HCT116 (cell line): ENCODE measurements at regions not wholly inside any gene's neighbourhood (a gene's known extent, or its start where the extent isn't known, plus 50 kb on each side); places are given as distances from the start of the nearest gene placed in this dataset.

Experiments
- ATAC-seq: fragments of 200-7000 bp; cut with Tn5 transposase; 2 replicates; pipeline ENCODE4 v1.9.1; 2020; ENCODE audit warnings: mild to moderate bottlenecking, moderate library complexity
- BruUV-seq: library from RNA; stranded (reverse); fragments of 400-500 nt; replicated peaks from 2 replicates; lab custom pipeline; 2021; lab: Mats Ljungman, UMichigan
- CTCF ChIA-PET: fragments of 300-600 bp; sonication (Branson Sonifier 250); formaldehyde crosslinking; loops from one replicate; lab custom pipeline; 2021; ENCODE audit warnings: antibody characterized with exemption; lab: Charles Lee
- POLR2A ChIA-PET: fragments of 300-600, 350-600 bp; sonication (Branson Sonifier 250); formaldehyde crosslinking; loops from one replicate; lab custom pipeline; 2021; ENCODE audit warnings: antibody characterized with exemption; lab: Charles Lee
- RAD21 ChIA-PET, 2 experiments: fragments of 300-600 bp; sonication (Branson Sonifier 250); formaldehyde crosslinking; loops; one replicate each; lab custom pipeline; 2023; ENCODE audit warnings: low total read pairs in 2 of 2; ENCODE audit not compliant: uncharacterized antibody in 2 of 2, unreplicated experiment in 2 of 2, low non-redundant PET in 1 of 2; lab: Charles Lee
- DNase-seq: peaks from one replicate; pipeline ENCODE4 v3.0.0-alpha.2; 2010; ENCODE audit warnings: low read depth, low spot score
- H2AFZ ChIP-seq: fragments of 200-600 bp; shearing (Covaris generic), sonication (generic); 2 replicates; pipeline ENCODE4 v1.6.1; 2017; ENCODE audit warnings: low read depth, mixed run types, mixed read lengths, antibody characterized with exemption, low read length; ENCODE audit not compliant: poor library complexity, severe bottlenecking
- H3K27ac ChIP-seq: 2 replicates; pipeline ENCODE4 v1.5.1; 2012; ENCODE audit warnings: low read depth, low read length
- H3K27me3 ChIP-seq: fragments of 200-600 bp; sonication (generic); 2 replicates; pipeline ENCODE4 v1.6.1; 2016; ENCODE audit warnings: mixed run types, low read length, mixed read lengths; ENCODE audit not compliant: insufficient read depth
- H3K36me3 ChIP-seq, 2 experiments: fragments of 200-500 bp in 1 of 2; fragments of 200-600 bp in 1 of 2; sonication (Bioruptor generic) in 1 of 2; sonication (generic) in 1 of 2; 2 replicates each; pipeline versions ENCODE4 v1.5.1 to v1.6.1; 2014 to 2016; ENCODE audit warnings: low read length in 2 of 2, inconsistent platforms in 1 of 2, mixed read lengths in 1 of 2, mixed run types in 1 of 2; ENCODE audit not compliant: insufficient read depth in 2 of 2, control insufficient read depth in 1 of 2
- H3K4me1 ChIP-seq, 2 experiments: fragments of 200-600 bp in 1 of 2; sonication (generic) in 1 of 2; 2 replicates each; pipeline versions ENCODE4 v1.5.1 to v1.6.1; 2012 to 2017; ENCODE audit warnings: low read length in 2 of 2, inconsistent platforms in 1 of 2, mild to moderate bottlenecking in 1 of 2, mixed read lengths in 1 of 2, mixed run types in 1 of 2, moderate library complexity in 1 of 2; ENCODE audit not compliant: insufficient read depth in 2 of 2, control insufficient read depth in 1 of 2
- H3K4me2 ChIP-seq: fragments of 200-600 bp; sonication (generic); 2 replicates; pipeline ENCODE4 v1.6.1; 2017; ENCODE audit warnings: mixed run types, low read length, mixed read lengths
- H3K4me3 ChIP-seq, 2 experiments: fragments of 200-600 bp in 1 of 2; sonication (generic) in 1 of 2; replicated peaks in 1 of 2; 2 replicates each; pipeline ENCODE4 v1.5.1; 2011 to 2016; ENCODE audit warnings: low read length in 2 of 2, control low read depth in 1 of 2, low read depth in 1 of 2, mild to moderate bottlenecking in 1 of 2, mixed read lengths in 1 of 2, mixed run types in 1 of 2
- H3K79me2 ChIP-seq: fragments of 200-600 bp; sonication (generic); 2 replicates; pipeline ENCODE4 v1.6.1; 2017; ENCODE audit warnings: mild to moderate bottlenecking, mixed run types, low read length, moderate library complexity, mixed read lengths; ENCODE audit not compliant: insufficient read depth
- H3K9ac ChIP-seq: fragments of 200-600 bp; sonication (generic); 2 replicates; pipeline ENCODE4 v1.6.1; 2016; ENCODE audit warnings: low read length, mixed read lengths
- H3K9me2 ChIP-seq: fragments of 200-600 bp; sonication (generic), shearing (Covaris generic); 2 replicates; pipeline ENCODE4 v1.6.1; 2017; ENCODE audit warnings: mixed run types, mild to moderate bottlenecking, moderate library complexity; ENCODE audit not compliant: insufficient read depth
- H3K9me3 ChIP-seq, 2 experiments: fragments of 200-500 bp in 1 of 2; fragments of 200-600 bp in 1 of 2; sonication (Bioruptor generic) in 1 of 2; sonication (generic) in 1 of 2; 2 replicates each; pipeline ENCODE4 v1.6.1; 2014 to 2017; ENCODE audit warnings: low read length in 2 of 2, mixed read lengths in 2 of 2, inconsistent platforms in 1 of 2, low read depth in 1 of 2, mild to moderate bottlenecking in 1 of 2, mixed run types in 1 of 2, moderate library complexity in 1 of 2; ENCODE audit not compliant: control insufficient read depth in 1 of 2, insufficient read depth in 1 of 2
- H4K20me1 ChIP-seq: fragments of 200-600 bp; sonication (generic), shearing (Covaris generic); 2 replicates; pipeline ENCODE4 v1.6.1; 2017; ENCODE audit warnings: mixed run types, mild to moderate bottlenecking, moderate library complexity; ENCODE audit not compliant: insufficient read depth
- ATF3 ChIP-seq: IDR thresholded peaks from 2 replicates; pipeline ENCODE4 v1.6.1; 2012
- CBX3 ChIP-seq: IDR thresholded peaks from 2 replicates; pipeline ENCODE4 v1.6.1; 2012; ENCODE audit warnings: low read depth
- CEBPB ChIP-seq: IDR thresholded peaks from 2 replicates; pipeline ENCODE4 v1.6.1; 2012; ENCODE audit warnings: low read depth
- EGR1 ChIP-seq: IDR thresholded peaks from 2 replicates; pipeline ENCODE4 v1.6.1; 2012; ENCODE audit warnings: low read depth
- ELF1 ChIP-seq: IDR thresholded peaks from 2 replicates; pipeline ENCODE4 v1.6.1; 2012; ENCODE audit warnings: low read depth, borderline replicate concordance
- EZH2phosphoT487 ChIP-seq: fragments of 200-600 bp; IDR thresholded peaks from 2 replicates; pipeline ENCODE4 v1.6.1; 2018; ENCODE audit warnings: antibody characterized with exemption, borderline replicate concordance
- FOSL1 ChIP-seq: IDR thresholded peaks from 2 replicates; pipeline ENCODE4 v1.6.1; 2012; ENCODE audit warnings: low read depth
- MAX ChIP-seq: IDR thresholded peaks from 2 replicates; pipeline ENCODE4 v1.6.1; 2012
- POLR2A ChIP-seq: IDR thresholded peaks from 2 replicates; pipeline ENCODE4 v1.7.0; 2011; ENCODE audit warnings: borderline replicate concordance; ENCODE audit not compliant: insufficient read depth, insufficient read length; ENCODE audit errors: extremely low read depth
- POLR2AphosphoS5 ChIP-seq: IDR thresholded peaks from 2 replicates; pipeline ENCODE4 v1.6.1; 2011; ENCODE audit warnings: mild to moderate bottlenecking, low read depth, low read length, moderate library complexity
- REST ChIP-seq: IDR thresholded peaks from 2 replicates; pipeline ENCODE4 v1.6.1; 2012; ENCODE audit warnings: low read depth
- SIN3A ChIP-seq: IDR thresholded peaks from 2 replicates; pipeline ENCODE4 v1.6.1; 2012; ENCODE audit warnings: low read depth
- YY1 ChIP-seq: IDR thresholded peaks from 2 replicates; pipeline ENCODE4 v1.6.1; 2011; ENCODE audit warnings: low read length, low read depth, moderate library complexity, mild to moderate bottlenecking; ENCODE audit not compliant: insufficient replicate concordance; ENCODE audit errors: extremely low read depth
- ZNF274 ChIP-seq: fragments of 200-500 bp; sonication (Bioruptor generic); IDR thresholded peaks from 2 replicates; pipeline ENCODE4 v1.6.1; 2014; ENCODE audit warnings: mild to moderate bottlenecking, low read depth, low read length, inconsistent platforms
- intact Hi-C: fragments of 100-400 bp; cut with micrococcal nuclease; formaldehyde crosslinking; loops from 2 replicates; pipeline ENCODE4 v1.10.0; 2022

GRCh38 chr5:57324181-57324580 is 150.3 kb downstream of the GPBP1 start:
- DNase-seq = no peak
- H3K27me3 ChIP-seq = no peaks in the 10 kb centered on the region
- no peak overlapping the region for H2AFZ ChIP-seq
- BruUV-seq = no TSS peak
- no peaks in the 10 kb centered on the region for H4K20me1 ChIP-seq
- H3K9ac ChIP-seq = no peak overlapping the region
- H3K9me3 ChIP-seq = no peaks in the 10 kb centered on the region
- H3K79me2 ChIP-seq = no peaks in the 10 kb centered on the region
- TF ChIP-seq YY1 (no peak), CBX3 (no peak), POLR2A (no peak), EGR1 (no peak), SIN3A (no peak), ATF3 (no peak), POLR2AphosphoS5 (no peak), EZH2phosphoT487 (no peak), CEBPB (no peak), FOSL1 (no peak)
- no peak overlapping the region for H3K27ac ChIP-seq
- no peaks in the 10 kb centered on the region for H3K36me3 ChIP-seq
- intact Hi-C loops = no loop called here
- no peaks in the 10 kb centered on the region for H3K9me2 ChIP-seq
- ChIA-PET RAD21 (no interaction called here), POLR2A (no interaction called here), CTCF (interaction anchor here (1.4 kb wide), 1 partner anchor 14 kb away, joined by 5 read pairs; no protein-coding TSS in a partner anchor)
- peaks cover 0 to 25% of the 10 kb centered on the region in 2 experiments; a peak in 2 of 4 replicates for H3K4me1 ChIP-seq
- ATAC-seq = no peak
- no peak overlapping the region for H3K4me3 ChIP-seq
- H3K4me2 ChIP-seq = no peak overlapping the region

GRCh38 chr5:57320582-57320981 is 146.7 kb downstream of the GPBP1 start:
- ChIA-PET CTCF (no interaction called here), RAD21 (no interaction called here), POLR2A (no interaction called here)
- no peak overlapping the region for H3K9ac ChIP-seq
- no peak overlapping the region for H2AFZ ChIP-seq
- intact Hi-C loops = no loop called here
- no TSS peak for BruUV-seq
- ATAC-seq (no peak), DNase-seq (no peak)
- H3K4me2 ChIP-seq = no peak overlapping the region
- H3K79me2 ChIP-seq = no peaks in the 10 kb centered on the region
- H3K9me2 ChIP-seq = no peaks in the 10 kb centered on the region
- TF ChIP-seq REST (no peak), ELF1 (no peak), EZH2phosphoT487 (no peak), FOSL1 (no peak), MAX (no peak), ZNF274 (no peak), ATF3 (no peak)
- H3K9me3 ChIP-seq = no peaks in the 10 kb centered on the region
- no peaks in the 10 kb centered on the region for H3K36me3 ChIP-seq
- H3K27me3 ChIP-seq = no peaks in the 10 kb centered on the region
- no peak overlapping the region for H3K4me3 ChIP-seq
- no peaks in the 10 kb centered on the region for H4K20me1 ChIP-seq
- H3K27ac ChIP-seq = no peak overlapping the region
- H3K4me1 ChIP-seq = peaks cover 10 to 14% of the 10 kb centered on the region in 2 experiments; a peak in 3 of 4 replicates
